ENCODE measurements at regions not wholly inside any gene's neighbourhood (a gene's known extent, or its start where the extent isn't known, plus 50 kb on each side); places are given as distances from the start of the nearest gene placed in this dataset.

DNA sequence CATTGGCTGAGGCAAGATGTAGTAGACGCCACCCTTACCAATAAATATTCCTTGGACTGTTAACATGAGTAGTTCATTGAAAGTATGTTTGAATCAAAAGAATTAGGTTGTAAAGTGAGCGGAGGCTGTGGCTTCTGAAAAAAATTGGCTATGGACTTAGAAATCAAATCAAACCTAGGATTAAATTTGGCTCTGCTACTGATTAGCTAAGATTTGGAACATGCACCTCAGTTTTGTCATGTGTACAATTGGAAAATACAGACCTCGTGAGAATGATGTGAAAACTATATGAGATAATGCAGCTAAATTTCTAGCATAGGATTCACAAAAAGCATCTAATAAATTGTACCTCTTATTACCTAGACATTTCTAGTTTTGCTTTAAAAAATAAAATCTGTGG lies 85.3 kb upstream of the USP25 start:
- TF ChIP-seq POLR2A (IDR thresholded peaks at IDR 0.05), result no peak
- TF ChIP-seq, protein P1, sequence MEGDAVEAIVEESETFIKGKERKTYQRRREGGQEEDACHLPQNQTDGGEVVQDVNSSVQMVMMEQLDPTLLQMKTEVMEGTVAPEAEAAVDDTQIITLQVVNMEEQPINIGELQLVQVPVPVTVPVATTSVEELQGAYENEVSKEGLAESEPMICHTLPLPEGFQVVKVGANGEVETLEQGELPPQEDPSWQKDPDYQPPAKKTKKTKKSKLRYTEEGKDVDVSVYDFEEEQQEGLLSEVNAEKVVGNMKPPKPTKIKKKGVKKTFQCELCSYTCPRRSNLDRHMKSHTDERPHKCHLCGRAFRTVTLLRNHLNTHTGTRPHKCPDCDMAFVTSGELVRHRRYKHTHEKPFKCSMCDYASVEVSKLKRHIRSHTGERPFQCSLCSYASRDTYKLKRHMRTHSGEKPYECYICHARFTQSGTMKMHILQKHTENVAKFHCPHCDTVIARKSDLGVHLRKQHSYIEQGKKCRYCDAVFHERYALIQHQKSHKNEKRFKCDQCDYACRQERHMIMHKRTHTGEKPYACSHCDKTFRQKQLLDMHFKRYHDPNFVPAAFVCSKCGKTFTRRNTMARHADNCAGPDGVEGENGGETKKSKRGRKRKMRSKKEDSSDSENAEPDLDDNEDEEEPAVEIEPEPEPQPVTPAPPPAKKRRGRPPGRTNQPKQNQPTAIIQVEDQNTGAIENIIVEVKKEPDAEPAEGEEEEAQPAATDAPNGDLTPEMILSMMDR (IDR thresholded peaks at IDR 0.05), result no peak
- TF ChIP-seq POLR2AphosphoS5 (IDR thresholded peaks at IDR 0.05; ENCODE audit: insufficient read depth in 1 of 2, low read depth in 1 of 2), result no peak

All from vagina (tissue), 2 donors.